HG02870 (cell line): ENCODE measurements at regions not wholly inside any gene's neighbourhood (a gene's known extent, or its start where the extent isn't known, plus 50 kb on each side); places are given as distances from the start of the nearest gene placed in this dataset.

Experiments
- ATAC-seq: cut with Tn5 transposase; IDR thresholded peaks from one replicate; pipeline ENCODE4 v1.9.1; 2021; ENCODE audit warnings: mild to moderate bottlenecking, moderate library complexity; ENCODE audit not compliant: unreplicated experiment

- no peak for ATAC-seq
These were observed 63.2 kb upstream of the CCDC190 start for GRCh38 chr1:162924179-162924578.

DNA sequence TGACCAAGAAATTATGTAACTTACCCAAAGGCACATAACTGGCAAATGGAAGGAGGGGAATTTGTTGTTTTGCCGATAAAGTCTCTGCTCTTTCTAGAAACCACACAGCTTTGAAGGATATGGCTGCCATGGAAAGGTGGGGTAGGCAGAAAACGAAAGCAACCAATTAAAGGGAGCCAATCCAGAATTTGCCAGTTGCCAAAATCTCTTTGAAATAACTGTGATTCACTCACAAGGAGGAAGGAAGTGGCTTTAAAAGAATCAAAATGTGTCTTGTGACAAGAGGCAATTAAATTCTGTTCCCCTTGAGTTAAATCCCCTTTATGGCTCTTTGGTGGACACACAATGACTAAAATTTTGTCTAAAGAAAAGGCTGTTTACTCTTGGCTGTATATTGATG is 61.2 kb upstream of the CCDC190 start:
- no peak for ATAC-seq

GRCh38 chr1:162921311-162921710 is 60.3 kb upstream of the CCDC190 start:
- no peak for ATAC-seq

GRCh38 chr1:162919034-162919433 is 58.1 kb upstream of the CCDC190 start:
- ATAC-seq, result no peak

DNA sequence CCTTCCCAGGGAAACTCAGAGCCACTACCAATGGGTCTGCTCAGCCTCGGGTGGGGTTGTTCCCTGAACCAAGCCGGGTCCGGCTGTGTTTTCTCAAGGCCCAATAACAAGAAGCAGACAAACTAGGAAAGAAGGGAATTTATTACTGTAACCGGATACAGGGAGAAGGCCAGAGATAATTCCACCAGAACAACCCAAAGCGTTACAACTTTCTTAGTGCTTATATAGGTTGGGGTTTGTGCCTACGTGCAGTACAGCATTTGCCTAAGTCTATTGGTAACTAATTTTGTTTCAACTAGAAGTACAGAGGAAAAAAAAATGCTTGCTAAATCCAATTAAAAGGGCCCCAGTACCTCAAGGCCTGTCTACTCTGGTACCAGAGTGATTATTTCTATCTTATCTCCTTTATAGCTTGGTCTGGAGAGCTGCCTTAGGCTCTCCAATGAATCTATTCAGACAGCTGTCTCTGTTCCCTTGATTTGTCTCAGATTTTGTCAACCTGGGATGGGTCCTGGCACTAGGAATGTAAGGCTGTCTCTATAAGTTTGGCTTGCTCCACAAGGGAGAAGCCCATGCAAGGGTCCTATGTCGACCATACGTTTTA is 57.3 kb upstream of the CCDC190 start:
- ATAC-seq, result no peak

- ATAC-seq, result no peak
These were observed 56.0 kb upstream of the CCDC190 start for GRCh38 chr1:162916821-162917613.

- no peak for ATAC-seq
These were observed 55.4 kb upstream of the CCDC190 start for GRCh38 chr1:162916407-162916806.

GRCh38 chr1:162914601-162915000 is 53.6 kb upstream of the CCDC190 start:
- no peak for ATAC-seq

DNA sequence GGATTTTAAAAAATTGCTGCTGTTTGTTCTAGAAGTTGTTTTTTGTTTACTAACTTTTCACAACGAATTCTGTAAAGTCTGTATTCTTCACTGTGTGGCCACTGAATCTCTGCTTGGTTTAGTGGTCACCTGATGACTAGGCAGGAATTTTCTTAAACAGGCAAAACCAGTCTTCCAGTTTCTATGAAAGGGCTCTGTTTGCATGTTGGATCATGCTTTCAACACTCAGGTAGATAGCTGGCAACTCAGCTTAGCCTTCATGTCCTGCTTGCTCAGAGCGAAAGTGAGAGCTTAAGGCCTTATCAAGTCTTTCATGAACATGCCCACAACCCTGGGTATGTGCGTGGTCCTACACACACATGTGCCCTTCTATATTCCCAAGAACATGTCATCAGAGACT is 52.4 kb upstream of the CCDC190 start:
- no peak for ATAC-seq

GRCh38 chr1:162912061-162912667 is 51.2 kb upstream of the CCDC190 start:
- no peak for ATAC-seq
